ENCODE measurements at regions not wholly inside any gene's neighbourhood (a gene's known extent, or its start where the extent isn't known, plus 50 kb on each side); places are given as distances from the start of the nearest gene placed in this dataset.

DNA sequence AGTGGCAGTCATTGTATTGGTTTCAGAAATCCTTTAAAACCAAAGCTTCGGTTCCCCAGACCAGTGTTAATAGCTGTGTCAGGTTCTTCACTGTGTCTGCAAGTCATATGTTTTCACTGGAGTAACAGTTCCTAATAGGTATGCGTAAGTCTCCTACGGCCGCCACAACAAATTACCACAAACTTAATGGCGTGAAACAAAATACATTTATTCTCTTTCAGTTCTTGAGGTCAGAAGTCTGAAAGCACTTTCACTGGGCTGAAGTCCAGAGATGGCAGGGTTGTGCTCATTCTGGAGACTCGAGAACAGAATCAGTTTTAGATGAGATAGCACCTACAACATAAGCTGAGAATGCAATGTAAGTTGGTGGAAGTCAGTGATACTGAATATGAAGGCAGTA is 556.2 kb downstream of the TLE4 start:
- intact Hi-C loops (cut with DNase I), result no loop called here
- Histone ChIP-seq H3K27ac (no peak overlapping the region), H3K27me3 (no peaks in the 10 kb centered on the region), H3K36me3 (no peaks in the 10 kb centered on the region), H3K4me1 (no peaks in the 10 kb centered on the region), H3K4me3 (no peak overlapping the region), H3K9me3 (no peaks in the 10 kb centered on the region), H3K9ac (ENCODE audit: low read depth in 2 of 2, low read length in 2 of 2) (no peak overlapping the region)
- DNase-seq, result no peak
- TF ChIP-seq, protein P1, sequence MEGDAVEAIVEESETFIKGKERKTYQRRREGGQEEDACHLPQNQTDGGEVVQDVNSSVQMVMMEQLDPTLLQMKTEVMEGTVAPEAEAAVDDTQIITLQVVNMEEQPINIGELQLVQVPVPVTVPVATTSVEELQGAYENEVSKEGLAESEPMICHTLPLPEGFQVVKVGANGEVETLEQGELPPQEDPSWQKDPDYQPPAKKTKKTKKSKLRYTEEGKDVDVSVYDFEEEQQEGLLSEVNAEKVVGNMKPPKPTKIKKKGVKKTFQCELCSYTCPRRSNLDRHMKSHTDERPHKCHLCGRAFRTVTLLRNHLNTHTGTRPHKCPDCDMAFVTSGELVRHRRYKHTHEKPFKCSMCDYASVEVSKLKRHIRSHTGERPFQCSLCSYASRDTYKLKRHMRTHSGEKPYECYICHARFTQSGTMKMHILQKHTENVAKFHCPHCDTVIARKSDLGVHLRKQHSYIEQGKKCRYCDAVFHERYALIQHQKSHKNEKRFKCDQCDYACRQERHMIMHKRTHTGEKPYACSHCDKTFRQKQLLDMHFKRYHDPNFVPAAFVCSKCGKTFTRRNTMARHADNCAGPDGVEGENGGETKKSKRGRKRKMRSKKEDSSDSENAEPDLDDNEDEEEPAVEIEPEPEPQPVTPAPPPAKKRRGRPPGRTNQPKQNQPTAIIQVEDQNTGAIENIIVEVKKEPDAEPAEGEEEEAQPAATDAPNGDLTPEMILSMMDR (IDR thresholded peaks at IDR 0.05), result no peak

DNA sequence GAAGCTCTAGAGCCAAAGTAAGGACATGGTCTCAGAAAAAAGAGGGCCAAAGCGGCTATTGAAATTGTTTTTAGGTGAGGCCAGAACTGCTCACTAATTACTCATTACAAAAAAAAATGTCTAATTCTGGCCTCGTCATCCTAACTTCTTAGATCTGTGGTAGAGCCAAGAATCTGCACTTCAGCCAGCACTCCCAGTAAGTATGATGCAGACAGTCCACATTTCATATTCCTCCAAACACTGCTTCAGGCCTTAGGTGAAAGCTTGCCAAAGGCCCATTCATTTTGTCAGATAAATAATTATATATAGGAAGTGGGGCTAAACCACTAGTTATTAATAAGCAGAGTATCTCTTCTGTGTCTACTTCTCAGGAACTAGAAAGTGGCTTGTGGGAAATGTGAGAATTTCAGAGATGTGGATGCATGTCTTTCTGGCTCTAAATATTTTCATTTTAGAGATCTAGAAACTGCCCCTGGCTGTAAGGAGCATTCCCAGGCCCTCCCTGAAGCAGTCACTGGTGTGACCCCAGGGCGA is 554.0 kb downstream of the TLE4 start:
- intact Hi-C loops (cut with DNase I), result no loop called here
- Histone ChIP-seq H3K4me3 (no peak overlapping the region), H3K27me3 (no peaks in the 10 kb centered on the region), H3K9me3 (no peaks in the 10 kb centered on the region), H3K9ac (ENCODE audit: low read depth in 2 of 2, low read length in 2 of 2) (no peak overlapping the region), H3K27ac (no peak overlapping the region), H3K4me1 (no peaks in the 10 kb centered on the region), H3K36me3 (no peaks in the 10 kb centered on the region)
- DNase-seq, result no peak
- TF ChIP-seq, protein P1 (IDR thresholded peaks at IDR 0.05), result no peak

DNA sequence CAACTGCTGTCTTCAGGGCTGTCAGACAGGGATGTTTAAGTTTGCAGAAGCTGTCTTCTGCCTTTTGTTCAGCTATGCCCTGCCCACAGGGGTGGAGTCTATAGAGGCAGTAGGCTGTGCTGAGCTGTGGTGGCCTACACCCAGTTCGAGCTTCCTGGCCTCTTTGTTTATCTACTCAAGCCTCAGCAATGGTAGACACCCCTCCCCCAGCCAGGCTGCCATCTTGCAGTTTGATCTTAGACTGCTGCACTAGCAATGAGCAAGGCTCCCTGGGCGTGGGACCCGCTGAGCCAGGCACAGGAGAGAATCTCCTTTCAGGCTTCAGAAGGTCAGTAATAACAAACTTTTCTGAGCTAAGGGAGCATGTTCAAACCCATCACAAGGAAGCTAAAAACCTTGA is 545.3 kb downstream of the TLE4 start:
- intact Hi-C loops (cut with DNase I), result no loop called here
- no peaks in the 10 kb centered on the region for H3K4me1 ChIP-seq
- no peak overlapping the region for H3K4me3 ChIP-seq
- DNase-seq, result no peak
- H3K9ac ChIP-seq (ENCODE audit: low read depth in 2 of 2, low read length in 2 of 2), result no peak overlapping the region
- TF ChIP-seq, protein P1 (IDR thresholded peaks at IDR 0.05), result no peak
- no peaks in the 10 kb centered on the region for H3K36me3 ChIP-seq
- H3K27ac ChIP-seq, result no peak overlapping the region
- H3K9me3 ChIP-seq, result no peaks in the 10 kb centered on the region
- H3K27me3 ChIP-seq, result no peaks in the 10 kb centered on the region

DNA sequence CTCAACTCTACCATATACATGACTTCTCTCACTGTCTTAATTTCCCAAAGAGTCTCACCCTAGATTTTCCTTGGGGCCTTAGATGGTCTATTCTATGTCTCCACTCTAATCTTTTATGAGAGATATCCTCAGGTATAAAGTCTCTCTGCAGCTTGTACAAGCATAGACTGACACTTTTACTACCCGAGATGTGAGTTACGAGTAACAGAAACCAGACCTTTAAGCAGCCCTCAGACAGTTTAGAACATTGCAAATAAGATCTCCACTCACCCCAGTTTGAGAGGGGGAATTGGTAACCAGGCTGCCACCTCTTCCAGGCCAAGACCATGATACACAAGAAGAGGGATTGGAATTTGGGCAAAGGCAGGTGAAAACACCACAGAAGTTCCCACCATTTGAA is 542.5 kb downstream of the TLE4 start:
- H3K9ac ChIP-seq (ENCODE audit: low read depth in 2 of 2, low read length in 2 of 2), result no peak overlapping the region
- H3K4me3 ChIP-seq, result no peak overlapping the region
- no peak overlapping the region for H3K27ac ChIP-seq
- intact Hi-C loops (cut with DNase I), result no loop called here
- H3K27me3 ChIP-seq, result no peaks in the 10 kb centered on the region
- TF ChIP-seq, protein P1 (IDR thresholded peaks at IDR 0.05), result no peak
- H3K36me3 ChIP-seq, result no peaks in the 10 kb centered on the region
- no peak for DNase-seq
- no peaks in the 10 kb centered on the region for H3K9me3 ChIP-seq
- H3K4me1 ChIP-seq, result no peaks in the 10 kb centered on the region

DNA sequence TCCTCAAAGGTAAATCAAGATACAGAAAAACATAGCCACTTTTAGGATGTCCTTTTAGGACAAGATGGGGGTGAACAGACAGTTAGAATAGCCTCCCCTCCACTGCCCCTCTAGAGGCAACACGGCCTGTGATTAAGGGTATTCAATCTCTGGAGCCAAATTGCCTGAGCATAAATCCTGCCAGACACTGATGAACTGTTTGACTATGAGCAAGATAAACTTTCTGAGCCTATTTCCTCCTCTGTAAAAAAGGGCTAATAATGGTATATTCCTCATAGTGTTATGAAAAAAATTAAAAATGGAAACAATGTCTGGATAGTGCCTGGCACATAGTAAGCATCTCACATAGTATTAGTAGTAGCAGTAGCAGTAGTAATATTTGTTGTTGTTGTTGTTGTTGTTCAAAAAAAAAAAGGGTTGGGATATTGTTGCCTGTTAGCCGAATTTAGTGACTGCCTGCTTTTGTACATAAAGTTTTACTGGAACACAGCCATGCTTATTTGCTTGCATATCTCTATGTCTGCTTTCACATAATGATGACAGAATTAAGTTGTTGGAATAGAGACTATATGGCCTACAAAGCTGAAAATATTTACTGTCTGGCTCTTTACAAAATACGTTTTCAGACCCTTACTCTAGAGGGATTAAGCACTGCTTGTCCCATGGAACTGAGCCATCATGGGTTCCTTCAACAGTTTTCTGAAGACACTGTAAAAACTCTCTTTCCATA is 536.3 kb downstream of the TLE4 start:
- no peaks in the 10 kb centered on the region for H3K36me3 ChIP-seq
- intact Hi-C loops (cut with DNase I), result no loop called here
- no peaks in the 10 kb centered on the region for H3K27me3 ChIP-seq
- DNase-seq, result no peak
- H3K9me3 ChIP-seq, result no peaks in the 10 kb centered on the region
- no peak overlapping the region for H3K27ac ChIP-seq
- H3K4me3 ChIP-seq, result no peak overlapping the region
- no peaks in the 10 kb centered on the region for H3K4me1 ChIP-seq
- no peak overlapping the region for H3K9ac ChIP-seq (ENCODE audit: low read depth in 2 of 2, low read length in 2 of 2)
- TF ChIP-seq, protein P1 (IDR thresholded peaks at IDR 0.05), result no peak
